GM21825 (cell line): ENCODE measurements at regions not wholly inside any gene's neighbourhood (a gene's known extent, or its start where the extent isn't known, plus 50 kb on each side); places are given as distances from the start of the nearest gene placed in this dataset.

Source experiments
- ATAC-seq: cut with Tn5 transposase; IDR thresholded peaks from one replicate; pipeline ENCODE4 v1.9.1; 2021; ENCODE audit warnings: mild to moderate bottlenecking, moderate library complexity; ENCODE audit not compliant: unreplicated experiment

GRCh38 chr13:76538004-76538403, 348.2 kb downstream of the KCTD12 start:
- ATAC-seq: no peak

GRCh38 chr13:76533251-76533650, 353.0 kb downstream of the KCTD12 start:
- no peak for ATAC-seq

- ATAC-seq: no peak
Observed at GRCh38 chr13:76527041-76527440, 359.2 kb downstream of the KCTD12 start.

GRCh38 chr13:76523740-76524340, 362.4 kb downstream of the KCTD12 start:
- ATAC-seq: peak; percentile 85

GRCh38 chr13:76522083-76522755, 364.0 kb downstream of the KCTD12 start:
- ATAC-seq: no peak

GRCh38 chr13:76519685-76520084, 366.5 kb downstream of the KCTD12 start:
- no peak for ATAC-seq

- ATAC-seq: no peak
Observed at GRCh38 chr13:76516586-76516985, 369.6 kb downstream of the KCTD12 start.

- no peak for ATAC-seq
Observed at GRCh38 chr13:76516013-76516412, 370.2 kb downstream of the KCTD12 start.

- no peak for ATAC-seq
Observed at GRCh38 chr13:76512721-76513145, 373.5 kb downstream of the KCTD12 start.

- ATAC-seq: no peak
Observed at GRCh38 chr13:76505437-76505836, 380.8 kb downstream of the KCTD12 start.

GRCh38 chr13:76503766-76504165, 382.4 kb downstream of the KCTD12 start:
- ATAC-seq: no peak

GRCh38 chr13:76503291-76503690, 382.9 kb downstream of the KCTD12 start:
- ATAC-seq: no peak

- no peak for ATAC-seq
Observed at GRCh38 chr13:76500894-76501293, 385.3 kb downstream of the KCTD12 start.

GRCh38 chr13:76499891-76500290, 386.3 kb downstream of the KCTD12 start:
- no peak for ATAC-seq

- ATAC-seq: no peak
Observed at GRCh38 chr13:76489274-76489673, 396.9 kb downstream of the KCTD12 start.

GRCh38 chr13:76481738-76482137, 404.5 kb downstream of the KCTD12 start:
- no peak for ATAC-seq

GRCh38 chr13:76474966-76475365, 411.2 kb downstream of the KCTD12 start:
- ATAC-seq: no peak

- ATAC-seq: no peak
Observed at GRCh38 chr13:76474356-76474755, 411.8 kb downstream of the KCTD12 start.

GRCh38 chr13:76473552-76474134, 412.6 kb downstream of the KCTD12 start:
- ATAC-seq: peak; percentile 99

- no peak for ATAC-seq
Observed at GRCh38 chr13:76472916-76473315, 413.3 kb downstream of the KCTD12 start.

GRCh38 chr13:76471486-76471885, 414.7 kb downstream of the KCTD12 start:
- no peak for ATAC-seq

GRCh38 chr13:76470991-76471390, 415.2 kb downstream of the KCTD12 start:
- no peak for ATAC-seq
